HG02759 (cell line): ENCODE measurements at regions not wholly inside any gene's neighbourhood (a gene's known extent, or its start where the extent isn't known, plus 50 kb on each side); places are given as distances from the start of the nearest gene placed in this dataset.

ENCODE experiments used
- ATAC-seq: cut with Tn5 transposase; IDR thresholded peaks from one replicate; pipeline ENCODE4 v1.9.1; 2021; ENCODE audit warnings: mild to moderate bottlenecking, moderate library complexity; ENCODE audit not compliant: unreplicated experiment

GRCh38 chr2:15776992-15777702 lies 163.2 kb upstream of the MYCN start:
- no peak for ATAC-seq

- ATAC-seq: no peak
These were observed 162.5 kb upstream of the MYCN start for GRCh38 chr2:15777795-15778371.

- ATAC-seq: no peak
These were observed 161.7 kb upstream of the MYCN start for GRCh38 chr2:15778529-15779219.

GRCh38 chr2:15779381-15780041 lies 160.8 kb upstream of the MYCN start:
- ATAC-seq: no peak

GRCh38 chr2:15780234-15780633 lies 160.1 kb upstream of the MYCN start:
- ATAC-seq: no peak

GRCh38 chr2:15780912-15781574 lies 159.3 kb upstream of the MYCN start:
- ATAC-seq: no peak

GRCh38 chr2:15782009-15782751 lies 158.2 kb upstream of the MYCN start:
- no peak for ATAC-seq

GRCh38 chr2:15782769-15783294 lies 157.5 kb upstream of the MYCN start:
- no peak for ATAC-seq

- ATAC-seq: no peak
These were observed 156.9 kb upstream of the MYCN start for GRCh38 chr2:15783489-15783888.

GRCh38 chr2:15784106-15784885 lies 156.1 kb upstream of the MYCN start:
- ATAC-seq: no peak

GRCh38 chr2:15784886-15785801 lies 155.2 kb upstream of the MYCN start:
- ATAC-seq: no peak

GRCh38 chr2:15786003-15786654 lies 154.2 kb upstream of the MYCN start:
- no peak for ATAC-seq

- ATAC-seq: no peak
These were observed 153.4 kb upstream of the MYCN start for GRCh38 chr2:15786901-15787300.

GRCh38 chr2:15787535-15788454 lies 152.6 kb upstream of the MYCN start:
- ATAC-seq: no peak

- no peak for ATAC-seq
These were observed 151.9 kb upstream of the MYCN start for GRCh38 chr2:15788455-15788829.

GRCh38 chr2:15788830-15789229 lies 151.5 kb upstream of the MYCN start:
- no peak for ATAC-seq
